HS-27A (cell line): ENCODE measurements at regions not wholly inside any gene's neighbourhood (a gene's known extent, or its start where the extent isn't known, plus 50 kb on each side); places are given as distances from the start of the nearest gene placed in this dataset.
"Not testable (repeated sequence)": the region's sequence is repeated elsewhere in the genome, so short reads cannot be mapped to it uniquely, and the experiment has no call there.

ENCODE experiments used
- DNase-seq: peaks from one replicate; pipeline ENCODE4 v3.0.0-alpha.2; 2012; ENCODE audit warnings: low read depth, missing footprints

- no peak for DNase-seq
Observed at GRCh38 chr18:22284581-22285360, 115.4 kb downstream of the GATA6 start.

GRCh38 chr18:22283855-22284254, 114.5 kb downstream of the GATA6 start:
- not testable (repeated sequence) for DNase-seq

GRCh38 chr18:22283397-22283796, 114.0 kb downstream of the GATA6 start:
- DNase-seq, result no peak

GRCh38 chr18:22283116-22283395, 113.7 kb downstream of the GATA6 start:
- DNase-seq, result no peak

- DNase-seq, result peak; percentile 72
Observed at GRCh38 chr18:22282311-22283115, 113.1 kb downstream of the GATA6 start.

- no peak for DNase-seq
Observed at GRCh38 chr18:22280453-22280750, 111.0 kb downstream of the GATA6 start.

GRCh38 chr18:22279741-22280452, 110.5 kb downstream of the GATA6 start:
- no peak for DNase-seq

- DNase-seq, result no peak
Observed at GRCh38 chr18:22278798-22279197, 109.4 kb downstream of the GATA6 start.

- no peak for DNase-seq
Observed at GRCh38 chr18:22277758-22278157, 108.4 kb downstream of the GATA6 start.

- no peak for DNase-seq
Observed at GRCh38 chr18:22276334-22276713, 106.9 kb downstream of the GATA6 start.

GRCh38 chr18:22275706-22276333, 106.4 kb downstream of the GATA6 start:
- DNase-seq, result no peak

- DNase-seq, result no peak
Observed at GRCh38 chr18:22273101-22274039, 104.0 kb downstream of the GATA6 start.

GRCh38 chr18:22272242-22272641, 102.9 kb downstream of the GATA6 start:
- no peak for DNase-seq

- DNase-seq, result no peak
Observed at GRCh38 chr18:22271030-22271429, 101.6 kb downstream of the GATA6 start.

- DNase-seq, result no peak
Observed at GRCh38 chr18:22268641-22269128, 99.3 kb downstream of the GATA6 start.

GRCh38 chr18:22267697-22268096, 98.3 kb downstream of the GATA6 start:
- no peak for DNase-seq

- no peak for DNase-seq
Observed at GRCh38 chr18:22267225-22267624, 97.8 kb downstream of the GATA6 start.

GRCh38 chr18:22265838-22266237, 96.4 kb downstream of the GATA6 start:
- DNase-seq, result no peak

- DNase-seq, result no peak
Observed at GRCh38 chr18:22260208-22260820, 90.9 kb downstream of the GATA6 start.

- DNase-seq, result no peak
Observed at GRCh38 chr18:22257022-22257543, 87.7 kb downstream of the GATA6 start.

GRCh38 chr18:22254088-22254487, 84.7 kb downstream of the GATA6 start:
- no peak for DNase-seq
